NCI-H1092 treated with DMSO at 0.1 percent for 48 hours (cell line): ENCODE measurements at regions not wholly inside any gene's neighbourhood (a gene's known extent, or its start where the extent isn't known, plus 50 kb on each side); places are given as distances from the start of the nearest gene placed in this dataset.

Source experiments
- DNase-seq: peaks from one replicate; lab custom pipeline; 2025; lab: John Stamatoyannopoulos, UW

DNA sequence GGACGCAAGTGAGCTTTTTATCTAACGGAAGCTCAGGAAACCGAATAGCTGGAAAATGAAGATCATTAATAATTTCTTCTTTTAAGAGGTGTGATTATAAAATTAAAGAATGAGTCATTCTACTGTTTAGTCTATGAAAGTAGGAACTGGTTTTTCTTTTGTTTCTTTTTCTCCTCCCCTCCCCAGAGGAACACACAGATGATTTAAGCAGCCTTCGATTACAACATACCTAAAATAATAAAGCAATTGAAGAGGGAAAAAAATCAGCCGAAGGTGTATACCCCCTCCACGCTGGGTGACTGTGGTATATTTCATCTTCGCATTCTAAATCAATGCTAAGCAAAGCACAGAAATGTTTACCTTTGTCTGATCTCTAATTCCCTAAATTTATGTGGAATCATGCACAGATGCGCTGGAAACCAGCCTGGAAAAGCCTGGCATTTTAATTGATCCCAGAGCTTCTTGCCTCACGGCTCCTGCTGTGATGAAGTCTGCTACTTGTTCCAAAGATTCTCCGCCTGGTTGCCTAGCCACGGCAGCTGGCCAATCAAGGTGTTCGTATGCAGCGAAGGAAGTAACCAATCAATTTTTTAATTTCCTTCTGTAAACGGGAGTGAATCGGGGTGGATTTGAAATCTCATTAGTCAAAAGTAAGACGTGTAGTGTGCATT, 133.9 kb downstream of the FANCF start:
- DNase-seq: peak; percentile 58

DNA sequence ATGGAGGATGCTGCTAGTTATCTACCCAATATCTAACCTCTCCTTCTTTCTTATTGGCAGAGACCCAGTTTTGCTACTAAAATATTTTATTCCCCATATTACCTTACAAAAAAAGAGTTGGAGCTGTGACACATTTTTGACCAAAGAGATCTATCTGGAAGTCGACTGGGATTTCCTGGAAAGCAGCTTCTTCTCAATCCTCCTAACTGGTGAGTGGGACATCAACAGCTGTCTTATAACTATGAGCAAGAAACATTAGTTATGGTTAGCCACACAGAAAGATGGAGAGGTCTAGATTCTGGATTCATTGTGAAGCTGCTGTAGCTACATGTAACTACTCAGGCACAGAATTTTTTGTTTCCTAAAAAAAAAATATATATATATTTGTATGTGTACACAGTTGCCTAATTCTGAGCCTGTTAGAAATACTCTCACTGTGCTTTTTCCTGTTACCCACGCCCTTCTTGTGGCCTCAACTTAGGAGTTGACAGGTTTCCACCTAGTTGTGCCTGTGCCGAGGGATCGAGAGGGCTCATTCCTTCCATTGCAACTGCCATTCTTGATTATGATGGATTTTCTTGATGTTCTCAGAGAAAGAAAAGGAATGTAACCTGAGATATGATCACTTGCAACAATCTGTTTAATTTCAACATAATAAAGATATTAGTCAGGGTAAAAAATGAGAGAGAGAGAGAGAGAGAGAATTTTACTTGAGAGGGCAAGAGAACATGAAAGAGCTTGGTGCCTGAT, 142.0 kb downstream of the SLC17A6 start:
- DNase-seq: no peak

DNA sequence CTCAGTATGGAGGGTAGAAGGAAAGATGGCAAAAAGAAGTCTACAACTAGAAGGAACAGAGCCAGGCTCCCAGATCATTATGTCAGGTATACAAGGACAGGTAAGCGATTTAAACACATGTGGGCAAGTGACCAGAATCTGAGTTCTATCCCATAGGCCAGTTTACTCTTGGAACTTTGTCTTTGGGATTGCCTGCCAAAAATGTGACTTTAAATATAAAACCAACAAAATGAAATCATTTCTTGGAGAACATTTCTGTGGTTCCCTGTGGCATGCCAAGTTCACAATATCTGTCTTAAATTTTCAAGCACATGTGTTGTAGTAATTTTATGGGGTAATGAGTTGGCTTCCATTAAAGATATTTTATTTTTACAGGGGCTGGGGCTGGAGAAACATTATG, 141.0 kb downstream of the SLC17A6 start:
- no peak for DNase-seq

DNA sequence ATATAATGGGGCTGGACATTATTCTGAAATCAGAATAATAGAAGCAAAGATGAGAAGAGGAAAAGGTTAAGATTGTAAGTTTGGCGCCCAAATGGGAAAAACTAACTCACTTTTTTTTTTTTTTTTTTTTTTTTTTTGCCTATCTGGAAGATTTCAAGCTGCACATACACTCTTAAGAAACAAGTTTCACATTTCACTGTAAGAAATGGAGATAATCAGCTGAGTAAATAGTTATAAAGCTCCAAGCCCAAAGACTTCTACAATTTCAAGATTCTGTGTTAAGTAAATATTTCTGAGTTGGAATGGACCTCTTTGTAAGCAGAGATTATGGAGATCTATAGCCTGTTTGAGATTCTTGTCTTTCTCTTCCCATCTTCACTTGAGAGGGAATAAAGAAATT, 140.0 kb downstream of the SLC17A6 start:
- DNase-seq: no peak

DNA sequence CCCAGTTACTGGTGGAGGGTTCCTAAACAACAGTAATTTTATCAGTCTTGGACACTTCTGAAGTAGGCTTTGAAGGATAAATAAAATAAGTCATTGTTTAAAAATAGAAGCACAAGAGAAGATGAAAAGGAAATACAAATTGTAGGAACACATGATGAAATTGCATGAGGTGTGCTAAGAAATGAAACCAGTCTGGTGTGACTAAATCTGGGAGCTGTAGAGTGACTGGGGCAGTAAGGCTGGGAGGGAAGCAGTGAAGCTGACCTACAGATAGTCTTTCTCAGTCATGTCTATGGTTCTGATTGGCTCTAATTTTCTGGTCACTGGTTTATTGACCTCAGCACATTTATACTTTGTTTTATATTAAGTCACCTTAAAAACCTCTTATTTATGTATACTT, 139.1 kb downstream of the SLC17A6 start:
- DNase-seq: no peak

DNA sequence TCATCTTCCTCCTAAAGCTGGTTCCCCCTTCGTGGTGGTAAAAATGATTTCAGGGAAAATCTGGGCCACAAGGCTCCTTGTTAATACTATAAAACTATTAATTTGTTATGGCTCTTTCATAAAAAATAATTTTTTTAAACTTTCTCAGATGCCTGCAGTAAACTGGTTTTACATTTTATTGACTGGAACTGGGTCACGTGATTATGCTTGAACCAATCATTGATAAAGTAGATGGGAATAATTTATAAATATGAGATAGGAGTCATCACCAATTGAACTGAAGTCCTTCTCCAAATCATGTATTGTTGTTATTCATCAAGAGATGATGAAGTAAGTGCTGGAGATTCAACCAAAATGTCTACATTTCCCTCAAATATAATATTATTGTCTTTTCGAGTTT, 138.4 kb downstream of the SLC17A6 start:
- no peak for DNase-seq

DNA sequence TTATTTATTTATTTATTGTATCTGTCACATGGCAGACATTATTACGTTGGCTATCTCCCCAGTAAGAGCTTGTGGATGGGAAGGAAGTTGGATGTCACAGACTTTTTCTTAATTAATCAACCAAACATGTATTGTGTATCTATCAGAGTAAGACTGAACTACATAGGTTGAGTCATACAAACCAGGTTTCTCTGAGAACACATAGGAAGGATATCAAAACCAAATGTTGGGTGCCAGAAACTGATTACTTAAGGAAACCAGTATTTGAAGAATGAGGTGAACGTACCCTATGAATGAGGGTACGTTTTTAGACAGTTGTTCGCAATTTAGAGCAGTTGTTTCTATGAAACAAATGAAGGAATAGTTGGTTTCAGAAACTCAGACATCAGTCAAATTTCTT, 136.4 kb downstream of the SLC17A6 start:
- DNase-seq: no peak

DNA sequence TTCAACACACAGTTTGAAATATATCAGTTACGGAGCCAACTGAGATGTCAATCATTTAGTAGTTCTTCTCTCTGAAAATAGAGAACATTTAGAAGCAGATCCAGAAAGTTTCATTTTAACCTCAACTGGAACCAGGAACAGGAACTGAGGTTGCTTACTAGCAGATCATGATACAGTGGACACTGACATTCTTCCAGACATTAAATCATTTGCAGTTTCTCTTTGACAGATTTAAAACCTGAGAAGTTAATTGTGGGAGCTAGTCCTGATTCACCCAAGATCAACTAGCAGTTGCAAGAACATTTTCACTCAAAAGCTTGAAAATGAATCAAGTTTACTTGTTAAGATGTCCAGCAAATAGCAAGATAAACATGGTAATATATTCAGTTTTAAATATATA, 135.4 kb downstream of the SLC17A6 start:
- no peak for DNase-seq

DNA sequence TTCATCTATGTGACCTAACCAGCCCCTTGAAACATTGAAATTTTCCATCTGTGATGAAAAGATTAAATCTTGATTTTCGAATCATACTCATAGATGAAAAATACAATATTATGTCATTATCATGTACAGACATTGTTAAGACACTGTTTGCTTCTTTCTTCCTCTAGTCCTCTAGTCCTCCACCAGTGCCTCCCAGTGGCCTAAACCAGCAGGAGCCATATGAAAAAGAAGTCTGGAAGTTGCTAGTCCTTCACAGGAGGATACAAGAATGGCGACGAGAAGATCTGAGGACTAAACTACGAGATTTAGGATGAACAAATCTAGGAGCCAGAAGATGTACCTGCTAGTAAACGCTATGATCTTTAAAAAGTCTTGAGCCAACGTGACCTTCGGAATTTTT, 134.1 kb downstream of the SLC17A6 start:
- DNase-seq: peak; percentile 17

DNA sequence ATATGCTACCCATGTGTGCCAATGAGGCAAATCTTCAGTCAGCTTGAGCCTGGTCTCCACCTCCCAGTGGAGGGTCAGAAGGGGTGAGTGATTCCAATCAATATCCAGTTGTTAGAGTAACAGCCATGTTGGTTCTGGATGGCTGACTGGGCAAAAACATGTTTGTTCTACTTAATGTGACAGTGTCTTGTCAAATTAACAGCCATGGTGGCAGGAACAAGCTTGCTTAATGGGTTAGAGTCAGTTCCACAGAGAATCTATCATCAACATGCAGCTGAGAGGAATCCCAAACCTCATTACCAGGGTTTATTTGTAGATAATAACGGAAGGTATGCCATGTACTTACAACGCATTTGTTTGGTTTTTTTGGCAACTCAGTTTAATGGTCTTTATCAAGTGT, 133.2 kb downstream of the SLC17A6 start:
- DNase-seq: peak; percentile 34

DNA sequence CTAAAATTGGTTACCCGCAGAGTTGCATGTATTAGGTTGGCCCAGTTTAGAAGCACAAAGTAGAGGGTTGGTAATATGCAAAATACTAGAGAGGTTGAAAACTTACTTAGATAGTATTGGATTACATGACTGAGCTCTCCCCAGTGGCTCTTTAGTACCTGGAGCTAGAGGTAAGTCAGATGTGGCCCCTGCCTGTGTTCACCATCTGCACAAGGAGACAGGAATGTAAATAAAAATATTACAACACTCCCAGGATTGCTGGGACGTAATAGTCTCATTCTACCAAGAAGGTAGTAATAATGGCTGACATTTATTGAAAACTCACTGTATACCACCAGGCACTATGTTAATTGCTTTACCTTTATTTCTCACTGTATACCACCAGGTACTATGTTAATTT, 129.6 kb downstream of the SLC17A6 start:
- DNase-seq: no peak

DNA sequence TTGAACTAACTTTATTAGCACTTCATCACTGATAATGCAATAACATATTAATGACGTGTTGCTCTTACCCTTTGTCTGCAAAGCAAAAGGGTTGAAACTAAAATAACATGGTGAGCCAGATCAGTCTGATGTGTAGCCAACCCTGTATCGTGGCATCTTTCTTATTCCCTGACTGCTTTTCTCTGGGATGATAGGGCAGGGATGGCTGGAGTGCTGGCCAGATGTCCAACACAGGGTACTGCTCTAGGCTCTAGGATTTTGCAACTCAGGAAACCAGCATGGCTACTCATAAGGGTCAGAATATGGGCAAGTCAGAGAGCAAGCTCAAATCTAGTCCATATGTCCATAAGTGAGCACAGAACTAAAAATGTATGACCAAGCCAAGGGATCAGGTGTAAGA, 129.1 kb downstream of the SLC17A6 start:
- DNase-seq: no peak

DNA sequence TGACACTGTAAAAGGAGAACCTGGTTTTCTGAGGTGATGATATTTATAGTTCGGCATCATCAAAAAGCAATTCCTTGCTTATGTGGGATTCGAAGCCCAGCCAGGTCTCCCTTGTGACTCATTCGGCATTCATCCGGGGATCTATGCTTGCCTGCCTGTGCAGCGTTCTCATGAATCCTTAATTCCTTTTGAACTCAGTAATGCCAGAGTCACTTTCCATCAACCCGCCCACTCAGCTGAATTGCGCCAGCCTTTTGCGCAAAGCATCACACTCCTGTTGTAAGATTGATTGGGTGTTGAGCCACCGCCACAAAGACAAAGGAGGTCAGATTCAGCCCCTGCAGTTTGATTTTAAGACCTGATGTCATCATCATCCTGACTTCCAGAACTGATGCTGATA, 128.6 kb downstream of the SLC17A6 start:
- DNase-seq: no peak

DNA sequence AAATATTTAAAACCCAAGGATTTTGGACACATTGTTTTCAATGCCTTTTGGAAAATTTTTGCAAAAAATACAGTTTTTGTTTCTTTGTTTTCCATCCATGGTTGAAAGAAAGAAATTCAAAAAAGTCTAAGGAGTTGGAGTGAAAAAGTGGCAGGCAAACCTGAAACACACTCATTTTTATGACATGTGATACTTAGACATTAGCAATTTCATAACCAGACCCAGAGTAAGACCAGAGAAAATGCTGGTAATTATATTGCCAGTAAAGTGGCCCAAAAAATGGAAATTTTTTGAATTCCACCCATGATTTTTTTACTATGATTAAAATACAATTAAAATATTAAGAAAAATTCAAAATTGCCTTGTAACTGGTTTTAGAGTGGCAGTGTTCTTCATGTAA, 128.2 kb downstream of the SLC17A6 start:
- DNase-seq: no peak

DNA sequence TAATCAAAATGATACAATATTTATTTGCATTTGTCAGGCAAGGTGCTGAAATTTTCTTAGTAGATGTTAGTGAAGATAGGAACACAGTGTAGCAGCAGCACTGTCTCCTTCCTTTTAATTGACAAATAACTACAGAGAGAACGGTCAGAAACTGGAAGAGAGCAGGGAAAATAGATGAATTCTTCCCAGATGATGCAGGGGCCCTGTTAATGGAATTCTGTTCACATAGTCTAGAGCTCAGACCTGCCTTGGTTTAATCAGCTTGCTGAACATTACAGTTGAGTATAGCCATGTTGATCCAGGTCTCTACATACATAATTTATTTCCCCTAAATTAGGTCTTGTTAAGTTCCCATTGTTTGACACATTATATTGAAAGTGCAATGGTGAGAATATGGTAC, 127.4 kb downstream of the SLC17A6 start:
- DNase-seq: no peak

DNA sequence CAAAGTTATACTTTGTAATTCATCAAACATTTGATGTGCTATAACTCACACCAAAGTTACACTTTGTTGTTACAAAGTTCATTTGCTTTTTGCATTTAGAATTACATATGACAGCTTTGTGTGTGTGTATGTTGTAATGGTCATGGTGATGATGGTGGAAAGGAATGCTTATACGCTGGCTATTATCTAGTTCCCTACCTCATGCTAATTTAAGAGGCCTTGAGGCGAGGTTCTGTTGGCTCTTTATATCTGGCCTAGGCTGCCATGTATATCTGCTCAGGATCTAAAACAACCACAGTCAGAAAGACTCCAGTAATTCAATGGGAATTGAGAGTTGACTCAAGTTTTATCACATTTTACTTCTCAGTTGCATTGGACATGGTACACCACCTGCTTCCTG, 123.4 kb downstream of the SLC17A6 start:
- no peak for DNase-seq

DNA sequence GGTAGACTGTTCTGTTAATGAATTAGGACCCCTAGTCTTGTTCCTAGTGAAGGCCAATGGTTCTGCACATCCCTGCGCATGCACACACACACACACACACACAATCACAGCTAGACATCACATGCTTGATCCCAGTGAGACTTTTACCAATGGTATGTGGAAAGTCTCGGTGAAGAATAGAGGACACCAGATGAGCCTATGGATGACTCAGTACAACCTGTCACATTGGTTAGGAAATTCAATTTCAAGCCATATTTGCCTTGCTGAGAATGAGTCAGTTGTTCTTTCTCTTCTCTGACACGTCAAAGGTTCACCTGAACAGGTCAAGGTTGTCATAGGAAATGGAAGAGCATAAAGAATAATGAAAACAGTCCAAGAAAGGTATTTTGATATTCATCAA, 122.0 kb downstream of the SLC17A6 start:
- DNase-seq: no peak

DNA sequence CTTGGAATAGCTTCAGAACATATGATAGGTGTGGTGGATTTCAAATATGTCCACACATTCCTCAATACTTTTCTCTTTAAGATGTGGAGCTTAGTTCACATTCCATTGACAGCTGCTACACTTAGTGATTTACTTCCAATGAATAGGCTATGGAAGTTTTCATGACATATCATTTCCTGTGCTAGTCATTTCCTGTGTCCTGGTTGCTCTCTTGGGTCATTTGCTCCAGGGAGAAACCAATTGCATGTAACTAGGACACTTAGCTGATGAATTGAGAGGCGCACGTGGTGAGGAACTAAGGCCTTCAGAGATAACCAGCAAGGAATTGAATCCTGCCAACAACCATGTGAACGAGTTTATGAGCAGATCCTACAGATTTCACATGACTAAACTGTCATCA, 120.9 kb downstream of the SLC17A6 start:
- no peak for DNase-seq

DNA sequence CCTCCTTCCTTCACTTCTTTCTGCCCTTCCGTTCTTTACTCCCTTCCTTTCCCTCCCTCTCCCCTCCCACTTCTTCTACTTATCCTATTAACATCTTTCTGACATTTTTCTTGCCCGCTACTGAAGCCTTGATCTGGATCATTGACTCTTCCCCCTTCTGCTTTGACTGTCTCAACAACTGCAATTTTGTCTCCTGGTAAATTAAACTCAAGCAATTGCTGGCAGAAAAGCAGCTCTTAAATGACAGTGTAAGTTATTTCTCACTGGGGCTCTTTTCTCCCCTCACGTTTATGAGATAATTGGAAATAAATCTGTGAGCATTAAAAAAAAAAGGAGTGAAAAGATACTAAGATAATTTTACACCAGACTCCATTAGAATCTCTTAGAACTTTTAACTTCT, 120.0 kb downstream of the SLC17A6 start:
- DNase-seq: no peak

DNA sequence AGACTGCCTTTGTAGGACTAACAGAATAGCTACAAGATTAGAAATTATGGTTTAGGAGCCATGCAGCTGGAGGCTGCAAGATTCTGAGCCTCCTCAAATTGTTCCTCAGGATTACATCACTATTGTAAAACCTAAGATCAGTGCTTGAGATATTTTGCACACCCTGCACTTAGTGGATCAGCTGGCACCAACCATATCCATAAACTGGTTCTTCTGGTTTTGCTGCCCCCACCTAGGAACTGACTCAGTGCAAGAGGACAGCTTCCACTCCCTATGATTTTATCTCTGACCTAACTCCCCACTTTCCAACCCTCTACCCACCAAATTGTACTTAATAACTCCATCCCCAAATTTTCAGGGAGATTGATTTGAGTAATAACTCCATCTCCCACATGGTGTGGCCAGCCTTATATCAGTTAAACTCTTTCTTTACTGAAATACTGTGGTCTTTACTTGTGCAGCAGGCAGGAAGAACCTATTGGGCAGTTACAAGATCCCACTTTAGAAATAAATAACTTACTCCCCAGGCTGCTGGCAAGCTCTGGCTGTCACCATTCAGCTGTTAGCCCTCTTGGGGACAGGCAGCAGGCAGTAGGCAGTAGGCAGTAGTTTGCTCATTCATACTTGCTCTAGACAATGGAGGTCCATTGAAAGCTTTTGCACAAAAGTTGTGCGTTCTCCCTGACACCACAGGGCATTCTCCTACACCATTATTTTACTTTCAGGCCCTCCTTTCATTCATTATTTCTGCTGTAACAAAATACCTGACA, 119.0 kb downstream of the SLC17A6 start:
- no peak for DNase-seq

DNA sequence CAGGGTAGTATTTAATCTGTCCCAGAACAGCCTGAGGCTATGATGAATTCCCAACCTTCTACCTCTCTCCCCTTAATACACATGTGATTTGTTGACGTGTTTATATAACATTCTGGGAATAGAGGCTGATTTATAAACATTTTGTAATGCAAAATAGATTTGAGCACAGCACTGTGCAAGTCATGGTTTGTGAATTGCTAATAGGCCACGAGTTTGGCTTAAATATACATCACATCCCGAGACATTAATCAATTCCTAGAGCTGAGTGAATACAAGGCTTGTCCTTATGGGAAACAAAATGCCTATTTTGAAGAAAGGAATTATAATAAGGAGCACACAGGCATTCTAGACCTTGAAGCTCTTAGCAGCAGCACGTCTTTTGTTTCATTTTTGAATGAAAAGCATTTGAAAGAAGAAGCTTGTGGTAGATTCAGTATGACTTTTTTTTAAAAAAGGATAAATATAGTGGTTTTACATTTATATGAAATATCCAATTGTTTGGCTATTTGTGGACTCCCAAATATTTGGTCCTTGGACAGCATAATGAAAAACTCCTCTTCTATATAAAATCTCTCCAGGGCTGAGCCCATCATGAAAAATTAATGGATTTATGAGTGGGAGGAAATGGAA, 116.4 kb downstream of the SLC17A6 start:
- DNase-seq: no peak

DNA sequence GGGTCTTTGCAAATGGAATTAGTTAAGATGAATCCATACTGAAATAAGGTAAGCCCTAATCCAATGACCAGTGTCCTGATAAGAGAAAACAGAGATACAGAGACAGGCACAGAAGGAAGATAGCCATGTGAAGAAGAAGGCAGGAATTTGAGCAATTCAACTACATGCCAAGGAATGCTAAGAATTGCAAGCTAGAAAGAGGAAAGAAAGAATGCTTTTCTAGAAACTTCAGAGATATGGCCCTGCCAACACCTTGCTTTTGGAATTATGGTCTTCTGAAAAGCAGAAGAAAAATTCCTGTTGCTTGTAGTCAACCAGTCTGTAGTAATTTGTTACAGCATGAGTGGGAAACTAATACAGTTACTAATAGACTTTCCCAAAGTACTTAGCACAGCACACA, 111.3 kb downstream of the SLC17A6 start:
- no peak for DNase-seq

DNA sequence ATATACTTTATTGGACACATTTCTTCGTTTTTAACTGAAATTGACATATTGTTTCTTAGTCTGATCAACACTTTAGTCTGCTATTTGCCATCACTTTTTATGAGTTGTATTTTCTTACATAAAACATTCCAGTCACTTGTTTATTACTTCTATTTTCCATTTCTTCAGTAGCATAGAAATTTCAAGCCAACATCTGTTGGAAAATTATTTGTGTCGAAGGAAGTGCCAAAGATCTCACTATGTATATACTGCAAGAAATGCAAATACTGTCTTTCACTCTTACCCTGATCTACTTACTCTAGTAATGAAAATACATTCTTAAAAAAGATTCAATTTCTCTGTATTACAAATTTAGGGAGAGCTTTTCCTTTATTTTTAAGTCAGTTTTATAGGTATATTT, 105.9 kb downstream of the SLC17A6 start:
- no peak for DNase-seq
